HepG2 (cell line): ENCODE measurements at regions not wholly inside any gene's neighbourhood (a gene's known extent, or its start where the extent isn't known, plus 50 kb on each side); places are given as distances from the start of the nearest gene placed in this dataset.

Experiments used
- HNRNPL ChIP-seq: fragments of 200-400 bp; formaldehyde crosslinking; IDR thresholded peaks from 2 replicates; pipeline ENCODE4 v1.6.1; 2017; ENCODE audit warnings: mild to moderate bottlenecking, low read depth, low read length
- KDM5B ChIP-seq: sonication (generic); formaldehyde crosslinking; IDR thresholded peaks from 2 replicates; pipeline ENCODE4 v1.4.0; 2020; ENCODE audit warnings: missing genetic modification reagents, mild to moderate bottlenecking, borderline replicate concordance
- NFATC3 ChIP-seq: sonication (generic); formaldehyde crosslinking; IDR thresholded peaks from 2 replicates; pipeline ENCODE4 v1.5.1; 2020; ENCODE audit warnings: mild to moderate bottlenecking, missing genetic modification reagents
- PHF20 ChIP-seq: sonication (generic); formaldehyde crosslinking; IDR thresholded peaks from 2 replicates; pipeline ENCODE4 v1.5.0; 2020; ENCODE audit warnings: mild to moderate bottlenecking, missing genetic modification reagents
- POLR2A ChIP-seq, 2 experiments: IDR thresholded peaks; 2 replicates each; pipeline ENCODE4 v1.6.1; 2011; ENCODE audit warnings: low read depth in 2 of 2, low read length in 2 of 2, mild to moderate bottlenecking in 1 of 2, moderate library complexity in 1 of 2; ENCODE audit not compliant: insufficient read depth in 1 of 2
- POLR2AphosphoS5 ChIP-seq: IDR thresholded peaks from 2 replicates; pipeline ENCODE4 v1.6.1; 2012; ENCODE audit warnings: low read depth, low read length
- POLR2G ChIP-seq: fragments of 200-400 bp; formaldehyde crosslinking; IDR thresholded peaks from 2 replicates; pipeline ENCODE4 v1.6.1; 2018; ENCODE audit warnings: mild to moderate bottlenecking, low read depth, low read length, moderate library complexity
- RBM39 ChIP-seq: fragments of 200-400 bp; formaldehyde crosslinking; IDR thresholded peaks from one replicate; pipeline ENCODE4 v1.6.1; 2018; ENCODE audit warnings: antibody characterized with exemption, mild to moderate bottlenecking, low read depth, low read length; ENCODE audit not compliant: poor library complexity, severe bottlenecking
- ZNF160 ChIP-seq: sonication (generic); formaldehyde crosslinking; IDR thresholded peaks from 2 replicates; pipeline ENCODE4 v1.8.0; 2022; ENCODE audit warnings: mild to moderate bottlenecking, inconsistent platforms, missing genetic modification reagents
- TF ChIP-seq, protein P1 (sequence below), 2 experiments: sonication (generic) in 1 of 2; formaldehyde crosslinking in 1 of 2; IDR thresholded peaks; 2 replicates each; pipeline versions ENCODE4 v1.4.0 to v1.6.1; 2018 to 2020; ENCODE audit warnings: missing genetic modification reagents in 2 of 2, borderline replicate concordance in 1 of 2, low read depth in 1 of 2, mild to moderate bottlenecking in 1 of 2, missing biosample characterization in 1 of 2
- TF ChIP-seq, protein P2 (sequence below): sonication (generic); formaldehyde crosslinking; IDR thresholded peaks from 2 replicates; pipeline ENCODE4 v1.5.0; 2020; ENCODE audit warnings: mild to moderate bottlenecking, missing genetic modification reagents, moderate library complexity

DNA sequence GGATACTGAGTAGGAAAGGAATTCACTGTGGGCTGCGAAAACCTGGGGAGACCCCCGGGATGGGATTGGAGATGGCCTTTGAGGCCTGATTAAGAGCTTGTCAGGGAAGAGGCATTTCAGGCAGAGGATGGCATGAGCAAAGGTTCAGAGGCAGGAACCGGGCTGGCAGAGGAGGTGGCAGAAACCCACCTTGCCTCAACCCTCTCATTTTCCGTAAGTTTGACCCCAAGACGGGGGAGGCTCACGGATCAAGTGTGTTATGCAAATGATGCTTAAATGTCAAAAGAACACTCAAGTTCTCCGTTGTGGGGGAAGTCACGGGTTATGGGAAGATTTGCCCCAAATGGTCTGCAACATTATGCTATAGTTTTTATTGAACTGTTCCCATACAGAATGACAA, 88.3 kb downstream of the MYCN start:
- no peak for TF ChIP-seq NFATC3 (CRISPR knock-in tag)
- TF ChIP-seq POLR2A (IDR thresholded peaks at IDR 0.05; ENCODE audit: insufficient read depth in 1 of 2, low read depth in 2 of 2, low read length in 2 of 2) = no peak
- TF ChIP-seq POLR2G = no peak
- TF ChIP-seq HNRNPL = no peak
- TF ChIP-seq, protein P1, sequence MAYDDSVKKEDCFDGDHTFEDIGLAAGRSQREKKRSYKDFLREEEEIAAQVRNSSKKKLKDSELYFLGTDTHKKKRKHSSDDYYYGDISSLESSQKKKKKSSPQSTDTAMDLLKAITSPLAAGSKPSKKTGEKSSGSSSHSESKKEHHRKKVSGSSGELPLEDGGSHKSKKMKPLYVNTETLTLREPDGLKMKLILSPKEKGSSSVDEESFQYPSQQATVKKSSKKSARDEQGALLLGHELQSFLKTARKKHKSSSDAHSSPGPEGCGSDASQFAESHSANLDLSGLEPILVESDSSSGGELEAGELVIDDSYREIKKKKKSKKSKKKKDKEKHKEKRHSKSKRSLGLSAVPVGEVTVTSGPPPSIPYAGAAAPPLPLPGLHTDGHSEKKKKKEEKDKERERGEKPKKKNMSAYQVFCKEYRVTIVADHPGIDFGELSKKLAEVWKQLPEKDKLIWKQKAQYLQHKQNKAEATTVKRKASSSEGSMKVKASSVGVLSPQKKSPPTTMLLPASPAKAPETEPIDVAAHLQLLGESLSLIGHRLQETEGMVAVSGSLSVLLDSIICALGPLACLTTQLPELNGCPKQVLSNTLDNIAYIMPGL (CRISPR knock-in tag; IDR thresholded peaks at IDR 0.05; ENCODE audit: borderline replicate concordance in 1 of 2, low read depth in 1 of 2) = no peak
- no peak for TF ChIP-seq ZNF160 (CRISPR knock-in tag)
- no peak for TF ChIP-seq RBM39
- TF ChIP-seq, protein P2, sequence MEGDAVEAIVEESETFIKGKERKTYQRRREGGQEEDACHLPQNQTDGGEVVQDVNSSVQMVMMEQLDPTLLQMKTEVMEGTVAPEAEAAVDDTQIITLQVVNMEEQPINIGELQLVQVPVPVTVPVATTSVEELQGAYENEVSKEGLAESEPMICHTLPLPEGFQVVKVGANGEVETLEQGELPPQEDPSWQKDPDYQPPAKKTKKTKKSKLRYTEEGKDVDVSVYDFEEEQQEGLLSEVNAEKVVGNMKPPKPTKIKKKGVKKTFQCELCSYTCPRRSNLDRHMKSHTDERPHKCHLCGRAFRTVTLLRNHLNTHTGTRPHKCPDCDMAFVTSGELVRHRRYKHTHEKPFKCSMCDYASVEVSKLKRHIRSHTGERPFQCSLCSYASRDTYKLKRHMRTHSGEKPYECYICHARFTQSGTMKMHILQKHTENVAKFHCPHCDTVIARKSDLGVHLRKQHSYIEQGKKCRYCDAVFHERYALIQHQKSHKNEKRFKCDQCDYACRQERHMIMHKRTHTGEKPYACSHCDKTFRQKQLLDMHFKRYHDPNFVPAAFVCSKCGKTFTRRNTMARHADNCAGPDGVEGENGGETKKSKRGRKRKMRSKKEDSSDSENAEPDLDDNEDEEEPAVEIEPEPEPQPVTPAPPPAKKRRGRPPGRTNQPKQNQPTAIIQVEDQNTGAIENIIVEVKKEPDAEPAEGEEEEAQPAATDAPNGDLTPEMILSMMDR (CRISPR knock-in tag) = no peak
- TF ChIP-seq POLR2AphosphoS5 = no peak
- no peak for TF ChIP-seq KDM5B
- no peak for TF ChIP-seq PHF20
